Heart right ventricle (tissue), 16 donors: ENCODE measurements at regions not wholly inside any gene's neighbourhood (a gene's known extent, or its start where the extent isn't known, plus 50 kb on each side); places are given as distances from the start of the nearest gene placed in this dataset.

Source experiments
- ATAC-seq, 8 donors: fragments of 200-7000 bp; cut with Tn5 transposase; one replicate each; pipeline ENCODE4 v1.9.1; 2020; ENCODE audit warnings: mild to moderate bottlenecking in 8 of 8, moderate library complexity in 8 of 8, moderate number of reproducible peaks in 1 of 8
- DNase-seq, 2 donors: peaks; one replicate each; pipeline ENCODE4 v3.0.0-alpha.2; 2020
- H3K27ac ChIP-seq, 10 donors: fragments of 200-600 bp; sonication (generic) in 2 of 10; one replicate each; pipeline versions ENCODE4 v1.5.0 to v1.8.0; 2020 to 2022; ENCODE audit warnings: mild to moderate bottlenecking in 3 of 10
- H3K27me3 ChIP-seq, 7 donors: fragments of 200-600 bp; one replicate each; pipeline ENCODE4 v1.8.0; 2021 to 2022; ENCODE audit warnings: mild to moderate bottlenecking in 2 of 7
- H3K36me3 ChIP-seq, 9 donors: fragments of 200-600 bp; sonication (generic) in 1 of 9; one replicate each; pipeline versions ENCODE4 v1.5.0 to v1.8.0; 2020 to 2022; ENCODE audit warnings: mild to moderate bottlenecking in 2 of 9
- H3K4me1 ChIP-seq, 9 donors: fragments of 200-600 bp; sonication (generic) in 1 of 9; one replicate each; pipeline versions ENCODE4 v1.5.0 to v1.8.0; 2020 to 2022; ENCODE audit warnings: mild to moderate bottlenecking in 4 of 9
- H3K4me3 ChIP-seq, 10 donors: fragments of 200-600 bp; sonication (generic) in 2 of 10; one replicate each; pipeline versions ENCODE4 v1.5.0 to v1.8.0; 2020 to 2022; ENCODE audit warnings: mild to moderate bottlenecking in 7 of 10, moderate library complexity in 2 of 10
- H3K9me3 ChIP-seq, 11 donors: fragments of 200-600 bp in 10 of 11; sonication (generic) in 2 of 11; one replicate each; pipeline versions ENCODE4 v1.5.0 to v1.8.0; 2013 to 2022; ENCODE audit warnings: mild to moderate bottlenecking in 2 of 11, control low read depth in 1 of 11, moderate library complexity in 1 of 11
- WGBS, 2 donors: extraction: QIAGEN DNeasy Blood & Tissue Kit; methylation state at CpG; one replicate each; pipeline ENCODE4 v1.1.7; 2013; ENCODE audit warnings: inconsistent platforms in 1 of 2; 5-methylcytosine and 5-hydroxymethylcytosine counted together
- intact Hi-C, 10 donors: fragments of 100-400 bp; cut with DNase I; formaldehyde crosslinking; loops; one replicate each; pipeline versions ENCODE4 v1.11.1 to v1.14.2; 2022
- TF ChIP-seq, protein P1 (sequence below), 9 donors: fragments of 200-600 bp; sonication (generic) in 2 of 9; IDR thresholded peaks; one replicate each; pipeline versions ENCODE4 v1.5.0 to v1.8.0; 2021 to 2022; ENCODE audit warnings: antibody characterized with exemption in 9 of 9, mild to moderate bottlenecking in 5 of 9, moderate library complexity in 1 of 9
- donor health status: Arrhythmogenic right ventricular cardiomyopathy.
- donor health status: ischemic (EF 13 %, LVEDD 7.1; RV severe dilation, severe dysfunction).
- donor health status: healthy with polysubstance abuse.
- donor health status: DM: no; HTN: yes; CAD: no.
- donor health status: DM: no; HTN: no; CAD: no.
- donor health status: ischemic (EF 25% LVEDD 6.9; RV normal size, moderate dysfunction).
- donor health status: ischemic (EF 25% LVEDD 5.7; RV mildly dilated, moderate dysfunction).
- donor health status: healthy.
- donor health status: DM: yes; HTN: yes; CAD: no.
- donor health status: Ischemic cardiomyopathy.
- donor health status: ischemic (EF 35%, LVEDD 5.7; RV mildly dilated, moderate dysfunction).
- donor health status: nonischemic (EF 11% LVEDD 7.7; RV severe dilation, severe dysfunction).
- donor health status: DM: yes; HTN: yes; CAD: no.
- donor health status: PGD.
- donor health status: ischemic (EF 29% LVEDD 5.4; RV normal size, mild dysfunction).
- donor health status: nonischemic (EF 23%, LVEDD 6.1; RV moderate dilation, normal function).

DNA sequence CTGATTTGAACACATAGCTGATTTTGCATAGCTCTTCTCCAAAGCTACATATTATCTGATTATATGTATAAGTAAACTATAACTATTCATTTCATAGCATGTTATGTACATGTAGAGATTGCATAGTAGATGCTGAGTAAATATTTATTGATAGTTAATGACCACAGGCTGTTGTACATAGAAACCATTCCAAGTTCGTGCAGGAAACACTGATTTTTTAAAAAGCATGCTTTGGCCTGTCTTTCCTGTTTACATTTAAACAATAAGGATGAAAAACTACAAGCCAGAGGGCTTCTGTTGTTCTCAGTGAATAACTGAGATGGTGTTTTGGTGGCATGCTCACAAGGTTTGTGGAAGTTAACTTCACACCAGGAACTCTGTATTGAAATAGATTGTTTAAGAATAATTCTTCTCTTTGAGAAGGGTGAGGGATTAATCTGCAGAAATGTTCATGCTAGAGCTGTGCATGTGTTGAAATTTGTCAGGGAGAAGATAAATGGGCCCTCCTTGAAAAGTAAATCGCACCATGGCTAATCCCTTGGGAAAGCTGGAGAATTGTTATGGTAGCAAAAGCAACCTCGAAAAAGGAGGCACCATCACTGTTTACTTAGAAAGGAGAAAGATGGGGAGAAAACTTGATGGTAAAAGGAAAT, 120.2 kb upstream of the SP8 start:
- Histone ChIP-seq H3K27ac (no peak overlapping the region), H3K27me3 (no peaks in the 10 kb centered on the region), H3K4me3 (no peak overlapping the region), H3K9me3 (peaks cover 0 to 5% (median 0%) of the 10 kb centered on the region in 11 donors), H3K36me3 (no peaks in the 10 kb centered on the region), H3K4me1 (no peaks in the 10 kb centered on the region)
- TF ChIP-seq, protein P1, sequence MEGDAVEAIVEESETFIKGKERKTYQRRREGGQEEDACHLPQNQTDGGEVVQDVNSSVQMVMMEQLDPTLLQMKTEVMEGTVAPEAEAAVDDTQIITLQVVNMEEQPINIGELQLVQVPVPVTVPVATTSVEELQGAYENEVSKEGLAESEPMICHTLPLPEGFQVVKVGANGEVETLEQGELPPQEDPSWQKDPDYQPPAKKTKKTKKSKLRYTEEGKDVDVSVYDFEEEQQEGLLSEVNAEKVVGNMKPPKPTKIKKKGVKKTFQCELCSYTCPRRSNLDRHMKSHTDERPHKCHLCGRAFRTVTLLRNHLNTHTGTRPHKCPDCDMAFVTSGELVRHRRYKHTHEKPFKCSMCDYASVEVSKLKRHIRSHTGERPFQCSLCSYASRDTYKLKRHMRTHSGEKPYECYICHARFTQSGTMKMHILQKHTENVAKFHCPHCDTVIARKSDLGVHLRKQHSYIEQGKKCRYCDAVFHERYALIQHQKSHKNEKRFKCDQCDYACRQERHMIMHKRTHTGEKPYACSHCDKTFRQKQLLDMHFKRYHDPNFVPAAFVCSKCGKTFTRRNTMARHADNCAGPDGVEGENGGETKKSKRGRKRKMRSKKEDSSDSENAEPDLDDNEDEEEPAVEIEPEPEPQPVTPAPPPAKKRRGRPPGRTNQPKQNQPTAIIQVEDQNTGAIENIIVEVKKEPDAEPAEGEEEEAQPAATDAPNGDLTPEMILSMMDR (IDR thresholded peaks at IDR 0.05) = no peak
- intact Hi-C loops = no loop called here
- no peak for DNase-seq
- 57 to 68% methylated on average over 3 of the region's 3 CpGs for WGBS, 2 donors
- no peak for ATAC-seq

DNA sequence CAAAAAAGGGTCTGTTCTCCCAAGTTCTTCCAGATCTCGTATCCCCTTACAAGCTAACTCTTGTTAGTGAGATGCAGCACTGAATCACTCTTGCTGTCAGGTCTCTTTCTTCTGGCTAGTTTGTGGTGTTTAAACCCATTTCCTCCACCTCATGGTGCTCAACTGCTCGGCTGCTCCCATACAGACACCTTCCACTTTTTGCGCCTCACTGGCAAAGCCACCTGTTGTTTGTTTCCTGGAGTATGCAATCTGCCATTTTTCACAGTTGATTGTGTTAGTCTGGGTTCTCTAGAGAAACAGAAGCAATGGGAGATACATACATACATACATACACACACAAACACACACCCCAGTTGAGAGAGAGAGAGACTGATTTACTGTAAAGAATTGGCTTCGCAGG, 124.4 kb upstream of the SP8 start:
- WGBS, 2 donors = 76 to 83% methylated on average over 4 of the region's 4 CpGs
- intact Hi-C loops = loop anchor here in 1 of 10 donors (10.0 kb wide), 1 partner anchor 64 kb away; no protein-coding TSS in a partner anchor

DNA sequence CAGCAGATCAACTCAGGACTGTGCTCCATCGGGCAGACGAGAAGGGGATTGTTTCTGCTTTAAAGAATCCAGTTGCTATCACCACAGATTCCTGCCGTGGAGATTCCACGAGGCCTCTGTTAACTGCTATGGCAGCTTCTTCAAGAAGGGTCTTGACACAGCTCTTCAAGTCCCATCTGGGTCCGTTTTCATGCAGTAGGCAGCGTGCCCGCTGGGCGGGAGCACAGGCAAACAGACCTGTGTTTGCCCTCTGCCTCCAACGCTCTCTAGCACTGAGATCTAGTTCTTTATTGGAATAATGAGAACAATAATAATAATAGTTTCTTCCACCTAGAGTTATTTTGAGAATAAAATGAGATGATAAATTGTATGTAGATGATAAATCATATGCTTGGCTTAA, 127.2 kb upstream of the SP8 start:
- 59 to 69% methylated on average over 9 of the region's 9 CpGs for WGBS, 2 donors
- Histone ChIP-seq H3K9me3 (no peaks in the 10 kb centered on the region), H3K4me1 (no peaks in the 10 kb centered on the region), H3K27ac (no peak overlapping the region), H3K36me3 (no peaks in the 10 kb centered on the region), H3K4me3 (no peak overlapping the region), H3K27me3 (no peaks in the 10 kb centered on the region)
- TF ChIP-seq, protein P1 (IDR thresholded peaks at IDR 0.05) = no peak
- no peak for ATAC-seq
- no peak for DNase-seq
- intact Hi-C loops = loop anchor here in 1 of 10 donors (10.0 kb wide), 1 partner anchor 61 kb away; no protein-coding TSS in a partner anchor

More for the DNA sequence above, 124.4 kb upstream of the SP8 start:
- DNase-seq = no peak
- H3K9me3 ChIP-seq = no peaks in the 10 kb centered on the region
- H3K27me3 ChIP-seq = no peaks in the 10 kb centered on the region
- TF ChIP-seq, protein P1 (IDR thresholded peaks at IDR 0.05) = no peak
- no peaks in the 10 kb centered on the region for H3K36me3 ChIP-seq
- no peaks in the 10 kb centered on the region for H3K4me1 ChIP-seq
- no peak overlapping the region for H3K4me3 ChIP-seq
- ATAC-seq = no peak
- H3K27ac ChIP-seq = no peak overlapping the region

DNA sequence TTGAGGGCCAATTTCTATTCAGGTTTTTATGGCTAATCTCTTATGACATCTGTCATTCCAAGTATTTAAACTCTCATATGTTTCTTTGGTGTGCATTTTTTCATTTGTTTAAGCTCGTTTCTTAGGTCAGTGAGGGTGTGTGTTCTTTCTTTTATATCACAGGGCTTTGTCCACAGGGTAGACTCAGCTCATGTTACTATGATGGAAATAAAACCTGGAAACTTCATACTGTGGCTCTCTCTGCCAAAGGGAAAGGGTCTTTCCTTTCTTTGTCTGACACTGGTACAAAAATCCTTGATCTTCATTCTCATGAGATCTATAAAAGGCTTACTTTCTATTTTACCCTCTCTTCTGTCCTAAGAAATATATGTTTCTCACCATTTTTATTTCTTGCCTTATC, 129.6 kb upstream of the SP8 start:
- DNase-seq (no peak), ATAC-seq (no peak)
- Histone ChIP-seq H3K4me1 (no peaks in the 10 kb centered on the region), H3K36me3 (no peaks in the 10 kb centered on the region), H3K9me3 (peaks cover 0 to 4% (median 0%) of the 10 kb centered on the region in 11 donors), H3K27ac (no peak overlapping the region), H3K27me3 (no peaks in the 10 kb centered on the region), H3K4me3 (no peak overlapping the region)
- TF ChIP-seq, protein P1 (IDR thresholded peaks at IDR 0.05) = no peak
- 39 to 46% methylated on average over 1 of the region's 1 CpG for WGBS, 2 donors
- intact Hi-C loops = loop anchor here in 1 of 10 donors (10.0 kb wide), 1 partner anchor 58 kb away; no protein-coding TSS in a partner anchor
